ENCODE measurements at regions not wholly inside any gene's neighbourhood (a gene's known extent, or its start where the extent isn't known, plus 50 kb on each side); places are given as distances from the start of the nearest gene placed in this dataset.
"Not testable (repeated sequence)": the region's sequence is repeated elsewhere in the genome, so short reads cannot be mapped to it uniquely, and the experiment has no call there.

GRCh38 chr12:124652661-124653060 is 85.2 kb upstream of the NCOR2 start:
- DNase-seq, result no peak

GRCh38 chr12:124651516-124652273 is 84.3 kb upstream of the NCOR2 start:
- no peak for DNase-seq

GRCh38 chr12:124650912-124651311 is 83.5 kb upstream of the NCOR2 start:
- DNase-seq, result no peak

GRCh38 chr12:124648710-124649384 is 81.4 kb upstream of the NCOR2 start:
- DNase-seq, result no peak

- DNase-seq, result no peak
Measured at GRCh38 chr12:124647316-124647715, 79.9 kb upstream of the NCOR2 start.

GRCh38 chr12:124646385-124647230 is 79.2 kb upstream of the NCOR2 start:
- no peak for DNase-seq

GRCh38 chr12:124645530-124646244 is 78.3 kb upstream of the NCOR2 start:
- DNase-seq, result no peak

- not testable (repeated sequence) for DNase-seq
Measured at GRCh38 chr12:124643768-124644167, 76.4 kb upstream of the NCOR2 start.

- DNase-seq, result no peak
Measured at GRCh38 chr12:124642105-124642504, 74.7 kb upstream of the NCOR2 start.

GRCh38 chr12:124641591-124641990 is 74.2 kb upstream of the NCOR2 start:
- no peak for DNase-seq

GRCh38 chr12:124640056-124640455 is 72.6 kb upstream of the NCOR2 start:
- no peak for DNase-seq

- DNase-seq, result no peak
Measured at GRCh38 chr12:124639122-124639806, 71.9 kb upstream of the NCOR2 start.

GRCh38 chr12:124637581-124637981 is 70.2 kb upstream of the NCOR2 start:
- no peak for DNase-seq

GRCh38 chr12:124637163-124637562 is 69.8 kb upstream of the NCOR2 start:
- DNase-seq, result no peak

- DNase-seq, result no peak
Measured at GRCh38 chr12:124636138-124636978, 68.9 kb upstream of the NCOR2 start.

- no peak for DNase-seq
Measured at GRCh38 chr12:124635316-124635715, 67.9 kb upstream of the NCOR2 start.

- DNase-seq, result no peak
Measured at GRCh38 chr12:124633365-124634362, 66.3 kb upstream of the NCOR2 start.

- DNase-seq, result no peak
Measured at GRCh38 chr12:124632519-124632984, 65.1 kb upstream of the NCOR2 start.
